KMS-11 (cell line): ENCODE measurements at regions not wholly inside any gene's neighbourhood (a gene's known extent, or its start where the extent isn't known, plus 50 kb on each side); places are given as distances from the start of the nearest gene placed in this dataset.

ENCODE experiments used
- H2AFZ ChIP-seq: fragments of 200-600 bp; sonication (generic); 2 replicates; pipeline ENCODE4 v1.6.1; 2016; ENCODE audit warnings: antibody characterized with exemption, mixed run types, low read depth
- H3K27ac ChIP-seq: fragments of 200-600 bp; sonication (generic); 2 replicates; pipeline ENCODE4 v1.6.1; 2016; ENCODE audit warnings: mild to moderate bottlenecking, mixed run types
- H3K27me3 ChIP-seq: fragments of 200-600 bp; sonication (generic); 2 replicates; pipeline ENCODE4 v1.6.1; 2017; ENCODE audit warnings: mild to moderate bottlenecking, low read depth, mixed run types, moderate library complexity; ENCODE audit not compliant: insufficient read depth
- H3K36me3 ChIP-seq: fragments of 200-600 bp; sonication (generic); 2 replicates; pipeline ENCODE4 v1.6.1; 2017; ENCODE audit warnings: mild to moderate bottlenecking, mixed run types; ENCODE audit not compliant: insufficient read depth
- H3K4me1 ChIP-seq: fragments of 200-600 bp; sonication (generic); 2 replicates; pipeline ENCODE4 v1.6.1; 2016; ENCODE audit warnings: mild to moderate bottlenecking, low read depth, mixed run types; ENCODE audit not compliant: poor library complexity, severe bottlenecking
- H3K4me2 ChIP-seq: fragments of 200-600 bp; sonication (generic); 2 replicates; pipeline ENCODE4 v1.7.0; 2016; ENCODE audit warnings: mild to moderate bottlenecking, mixed run types
- H3K4me3 ChIP-seq: fragments of 200-600 bp; sonication (generic); IDR thresholded peaks from 2 replicates; pipeline ENCODE4 v1.6.1; 2017; ENCODE audit warnings: low read depth, low read length, mixed read lengths; ENCODE audit not compliant: insufficient read depth
- H3K79me2 ChIP-seq: fragments of 200-600 bp; sonication (generic); 2 replicates; pipeline ENCODE4 v1.6.1; 2016; ENCODE audit warnings: low read depth, mixed run types; ENCODE audit not compliant: insufficient read depth
- H3K9ac ChIP-seq: fragments of 200-600 bp; sonication (generic); 2 replicates; pipeline ENCODE4 v1.6.1; 2016; ENCODE audit warnings: mild to moderate bottlenecking, mixed run types
- H4K20me1 ChIP-seq: fragments of 200-600 bp; sonication (generic); 2 replicates; pipeline ENCODE4 v1.6.1; 2016; ENCODE audit warnings: mild to moderate bottlenecking, mixed run types; ENCODE audit not compliant: insufficient read depth
- CTCF ChIP-seq: fragments of 200-600 bp; sonication (generic); conservative IDR thresholded peaks from 2 replicates; pipeline ENCODE4 v1.6.1; 2017; ENCODE audit warnings: low read depth, mild to moderate bottlenecking, antibody characterized with exemption, low read length, moderate library complexity, mixed read lengths

GRCh38 chr2:5319493-5319892, 372.7 kb upstream of the SOX11 start:
- no peak overlapping the region for H3K27ac ChIP-seq
- TF ChIP-seq CTCF = no peak
- no peak overlapping the region for H3K9ac ChIP-seq
- no peaks in the 10 kb centered on the region for H3K27me3 ChIP-seq
- H3K4me1 ChIP-seq = no peaks in the 10 kb centered on the region
- H2AFZ ChIP-seq = no peak overlapping the region
- H3K36me3 ChIP-seq = no peaks in the 10 kb centered on the region
- H3K79me2 ChIP-seq = no peaks in the 10 kb centered on the region
- no peak overlapping the region for H3K4me2 ChIP-seq
- no peaks in the 10 kb centered on the region for H4K20me1 ChIP-seq
- no peak overlapping the region for H3K4me3 ChIP-seq

- no peak overlapping the region for H3K4me3 ChIP-seq
- no peak overlapping the region for H2AFZ ChIP-seq
Measured at GRCh38 chr2:5322396-5322795, 369.8 kb upstream of the SOX11 start.

GRCh38 chr2:5325523-5325922, 366.7 kb upstream of the SOX11 start:
- H3K36me3 ChIP-seq = no peaks in the 10 kb centered on the region
- H3K4me1 ChIP-seq = no peaks in the 10 kb centered on the region
- H4K20me1 ChIP-seq = no peaks in the 10 kb centered on the region
- H3K79me2 ChIP-seq = no peaks in the 10 kb centered on the region
- no peak overlapping the region for H3K4me3 ChIP-seq
- H3K4me2 ChIP-seq = no peak overlapping the region
- H3K27me3 ChIP-seq = no peaks in the 10 kb centered on the region
- no peak overlapping the region for H2AFZ ChIP-seq
- no peak for TF ChIP-seq CTCF
- no peak overlapping the region for H3K27ac ChIP-seq
- no peak overlapping the region for H3K9ac ChIP-seq

More at GRCh38 chr2:5322396-5322795, 369.8 kb upstream of the SOX11 start:
- Histone ChIP-seq H3K36me3 (no peaks in the 10 kb centered on the region), H3K4me1 (no peaks in the 10 kb centered on the region), H4K20me1 (no peaks in the 10 kb centered on the region), H3K27me3 (no peaks in the 10 kb centered on the region), H3K4me2 (no peak overlapping the region), H3K79me2 (no peaks in the 10 kb centered on the region), H3K9ac (no peak overlapping the region), H3K27ac (no peak overlapping the region)
- TF ChIP-seq CTCF = no peak

- H2AFZ ChIP-seq = no peak overlapping the region
- H3K9ac ChIP-seq = no peak overlapping the region
- H3K4me1 ChIP-seq = no peaks in the 10 kb centered on the region
- no peaks in the 10 kb centered on the region for H3K79me2 ChIP-seq
- H3K27ac ChIP-seq = no peak overlapping the region
- H3K4me2 ChIP-seq = no peak overlapping the region
- no peak for TF ChIP-seq CTCF
- no peaks in the 10 kb centered on the region for H3K36me3 ChIP-seq
- H3K27me3 ChIP-seq = no peaks in the 10 kb centered on the region
- no peak overlapping the region for H3K4me3 ChIP-seq
- H4K20me1 ChIP-seq = no peaks in the 10 kb centered on the region
Measured at GRCh38 chr2:5328826-5329225, 363.4 kb upstream of the SOX11 start.
